HepG2 (cell line): ENCODE measurements at regions not wholly inside any gene's neighbourhood (a gene's known extent, or its start where the extent isn't known, plus 50 kb on each side); places are given as distances from the start of the nearest gene placed in this dataset.

Experiments used
- ATAC-seq: fragments of 200-7000 bp; cut with Tn5 transposase; 3 replicates; pipeline ENCODE4 v1.9.1; 2020; ENCODE audit warnings: mild to moderate bottlenecking, moderate library complexity
- BruUV-seq: library from RNA; stranded (reverse); fragments of 400-500 nt; replicated peaks from 2 replicates; lab custom pipeline; 2021; lab: Mats Ljungman, UMichigan
- CTCF ChIA-PET: fragments of 300-600 bp; formaldehyde crosslinking; extraction: SDS; loops from one replicate; lab custom pipeline; 2021; ENCODE audit warnings: low total read pairs, inconsistent platforms, low intra/inter-chr PET ratio; lab: Yijun Ruan, JAX
- POLR2A ChIA-PET: fragments of 350-600 bp; sonication (Branson Sonifier 250); formaldehyde crosslinking; loops from one replicate; lab custom pipeline; 2020; ENCODE audit warnings: antibody characterized with exemption, inconsistent platforms; lab: Yijun Ruan, JAX
- DNase-seq: peaks from one replicate; pipeline ENCODE4 v3.0.0-alpha.2; 2015; ENCODE audit warnings: low spot score
- FAIRE-seq: peaks from 3 replicates; lab custom pipeline; 2011; peaks lifted over from hg19 to GRCh38; lab: Jason Lieb, UNC
- H2AFZ ChIP-seq: one replicate; pipeline ENCODE4 v1.6.1; 2011; ENCODE audit warnings: low read length, inconsistent platforms
- H3K27ac ChIP-seq: fragments of 300-600 bp; 3 replicates; pipeline ENCODE4 v1.8.0; 2011; ENCODE audit warnings: mixed run types, mild to moderate bottlenecking, mixed read lengths, low read length, inconsistent platforms; ENCODE audit not compliant: insufficient read depth; ENCODE audit errors: extremely low read length
- H3K27me3 ChIP-seq, 2 experiments: fragments of 200-600 bp in 1 of 2; 2 replicates in 1 of 2; 3 replicates in 1 of 2; pipeline versions ENCODE4 v1.6.0 to v1.8.0; 2011; ENCODE audit warnings: low read length in 2 of 2, mild to moderate bottlenecking in 2 of 2, moderate library complexity in 2 of 2, inconsistent platforms in 1 of 2; ENCODE audit not compliant: insufficient read depth in 2 of 2, control insufficient read depth in 1 of 2
- H3K36me3 ChIP-seq, 2 experiments: fragments of 200-600 bp in 1 of 2; replicated peaks in 1 of 2; 2 replicates in 1 of 2; 3 replicates in 1 of 2; pipeline versions ENCODE4 v1.5.1 to v1.8.0; 2011; ENCODE audit warnings: low read length in 2 of 2, inconsistent platforms in 1 of 2; ENCODE audit not compliant: insufficient read depth in 2 of 2, control insufficient read depth in 1 of 2
- H3K4me1 ChIP-seq: 2 replicates; pipeline ENCODE4 v1.5.1; 2012; ENCODE audit warnings: low read length, inconsistent platforms; ENCODE audit not compliant: insufficient read depth
- H3K4me2 ChIP-seq: 2 replicates; pipeline ENCODE4 v1.6.0; 2011; ENCODE audit warnings: low read depth, low read length, inconsistent platforms
- H3K4me3 ChIP-seq, 3 experiments: fragments of 200-600 bp in 1 of 3; sonication (generic), shearing (Covaris generic) in 1 of 3; replicated peaks in 1 of 3; 2 replicates each; pipeline ENCODE4 v1.5.1; 2011 to 2016; ENCODE audit warnings: low read length in 3 of 3, inconsistent platforms in 2 of 3, low read depth in 2 of 3, mild to moderate bottlenecking in 2 of 3, control low read depth in 1 of 3, mixed read lengths in 1 of 3; ENCODE audit not compliant: insufficient read depth in 1 of 3
- H3K79me2 ChIP-seq: one replicate; pipeline ENCODE4 v1.6.1; 2011; ENCODE audit warnings: low read length, inconsistent platforms; ENCODE audit not compliant: insufficient read depth
- H3K9ac ChIP-seq: 2 replicates; pipeline ENCODE4 v1.6.0; 2011; ENCODE audit warnings: mild to moderate bottlenecking, low read depth, low read length, inconsistent platforms; ENCODE audit not compliant: insufficient read depth
- H3K9me3 ChIP-seq: 2 replicates; pipeline ENCODE4 v1.5.1; 2012; ENCODE audit warnings: mild to moderate bottlenecking, low read length
- H4K20me1 ChIP-seq: 2 replicates; pipeline ENCODE4 v1.6.0; 2011; ENCODE audit warnings: inconsistent platforms, mild to moderate bottlenecking, low read length, moderate library complexity; ENCODE audit not compliant: insufficient read depth
- ATF6 ChIP-seq: sonication (generic); formaldehyde crosslinking; conservative IDR thresholded peaks from 2 replicates; pipeline ENCODE4 v1.4.0; 2020; ENCODE audit warnings: missing genetic modification reagents
- BHLHE40 ChIP-seq: IDR thresholded peaks from 2 replicates; pipeline ENCODE4 v1.6.1; 2011; ENCODE audit warnings: low read length, improper control_type of control experiment
- CC2D1A ChIP-seq: sonication (generic); formaldehyde crosslinking; IDR thresholded peaks from 2 replicates; pipeline ENCODE4 v1.8.1; 2023; ENCODE audit warnings: mild to moderate bottlenecking, missing genetic modification reagents
- HMG20A ChIP-seq: IDR thresholded peaks from 2 replicates; pipeline ENCODE4 v1.6.1; 2016; ENCODE audit warnings: borderline replicate concordance
- HNRNPUL1 ChIP-seq: fragments of 200-400 bp; formaldehyde crosslinking; IDR thresholded peaks from 2 replicates; pipeline ENCODE4 v1.6.1; 2017; ENCODE audit warnings: low read depth, mild to moderate bottlenecking, low read length, moderate library complexity
- HOXA9 ChIP-seq: sonication (generic); formaldehyde crosslinking; IDR thresholded peaks from 2 replicates; pipeline ENCODE4 v1.8.1; 2022; ENCODE audit warnings: missing genetic modification reagents, mild to moderate bottlenecking, moderate library complexity, borderline replicate concordance
- MXI1 ChIP-seq: IDR thresholded peaks from 3 replicates; pipeline ENCODE4 v1.6.1; 2012; ENCODE audit warnings: low read depth, low read length, inconsistent platforms, borderline replicate concordance
- NBN ChIP-seq: fragments of 450-650 bp; conservative IDR thresholded peaks from 2 replicates; pipeline ENCODE4 v1.6.1; 2017
- POLR2A ChIP-seq, 2 experiments: IDR thresholded peaks; 2 replicates each; pipeline ENCODE4 v1.6.1; 2011; ENCODE audit warnings: low read depth in 2 of 2, low read length in 2 of 2, mild to moderate bottlenecking in 1 of 2, moderate library complexity in 1 of 2; ENCODE audit not compliant: insufficient read depth in 1 of 2
- UBTF ChIP-seq: sonication (generic); formaldehyde crosslinking; IDR thresholded peaks from 2 replicates; pipeline ENCODE4 v1.4.0; 2020; ENCODE audit warnings: mild to moderate bottlenecking, missing genetic modification reagents
- ZNF891 ChIP-seq: sonication (generic); formaldehyde crosslinking; IDR thresholded peaks from 2 replicates; pipeline ENCODE4 v1.5.0; 2020; ENCODE audit warnings: mild to moderate bottlenecking, missing genetic modification reagents
- ZSCAN30 ChIP-seq: sonication (generic); formaldehyde crosslinking; IDR thresholded peaks from 2 replicates; pipeline ENCODE4 v1.5.0; 2020; ENCODE audit warnings: mild to moderate bottlenecking, missing genetic modification reagents
- WGBS: methylation state at CpG from one replicate; pipeline ENCODE4 v1.1.6; 2017; ENCODE audit warnings: low lambda C conversion rate; 5-methylcytosine and 5-hydroxymethylcytosine counted together
- in situ Hi-C: cut with HindIII; loops from 2 replicates; pipeline ENCODE4 v1.10.0; 2017; ENCODE audit warnings: low pct_unique_long_range_greater_than_20kb; ENCODE audit not compliant: extremely low pct_ligation_motif_present
- intact Hi-C: fragments of 100-400 bp; cut with micrococcal nuclease; formaldehyde crosslinking; loops from one replicate; pipeline ENCODE4 v1.10.0; 2022; ENCODE audit not compliant: unreplicated experiment
- TF ChIP-seq, protein P1 (sequence below): sonication (generic); formaldehyde crosslinking; IDR thresholded peaks from 2 replicates; pipeline ENCODE4 v1.9.0; 2021; ENCODE audit warnings: missing genetic modification reagents, borderline replicate concordance
- TF ChIP-seq, protein P2 (sequence below): sonication (generic); formaldehyde crosslinking; IDR thresholded peaks from 2 replicates; pipeline ENCODE4 v1.4.0; 2020; ENCODE audit warnings: missing genetic modification reagents, borderline replicate concordance

DNA sequence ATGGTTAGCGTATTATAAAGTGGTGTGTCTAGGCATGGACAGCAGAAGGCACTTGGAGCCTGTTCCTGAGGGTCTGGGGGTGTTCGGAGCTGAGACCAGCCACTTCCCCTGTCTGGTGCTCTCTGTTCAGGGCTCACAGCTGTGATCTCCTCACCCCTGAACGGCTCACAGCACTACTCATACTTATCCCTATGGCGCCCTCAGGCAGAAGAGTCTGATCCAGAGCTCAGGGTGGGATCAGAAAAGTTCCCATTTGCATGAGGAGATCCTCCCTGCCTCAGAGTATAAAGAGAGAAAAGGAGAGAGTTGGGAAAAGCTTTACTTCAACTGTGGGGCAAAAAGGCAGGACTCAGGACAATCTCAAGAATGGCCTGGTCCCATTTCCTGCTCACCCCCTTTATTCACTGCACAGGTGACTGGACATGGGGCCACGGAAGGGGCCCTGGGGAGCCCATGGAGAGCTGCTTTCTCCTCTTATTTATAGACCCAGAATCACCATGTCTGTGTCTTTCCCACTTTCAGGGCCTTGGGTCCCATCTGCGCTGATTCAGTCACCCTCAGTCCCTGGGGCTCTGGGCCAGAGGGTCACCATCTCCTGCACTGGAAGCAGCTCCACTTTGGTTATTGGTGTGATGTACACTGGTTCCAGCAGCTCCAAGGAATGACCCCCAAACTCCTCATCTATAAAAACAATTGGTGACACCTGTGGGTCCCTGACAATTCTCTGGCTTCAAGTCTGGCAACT is 97.0 kb upstream of the TOP3B start (continued):
- no peak for TF ChIP-seq UBTF
- no peak for TF ChIP-seq HMG20A (CRISPR knock-in tag)
- TF ChIP-seq CC2D1A (CRISPR knock-in tag) = no peak
- TF ChIP-seq BHLHE40 = no peak
- TF ChIP-seq HNRNPUL1 = no peak
- TF ChIP-seq ZNF891 (CRISPR knock-in tag) = no peak

GRCh38 chr22:22078329-22078728 is 95.7 kb upstream of the TOP3B start:
- H4K20me1 ChIP-seq = no peaks in the 10 kb centered on the region
- peaks cover 0 to 32% of the 10 kb centered on the region in 2 experiments; a peak in 3 of 5 replicates for H3K27me3 ChIP-seq
- H3K27ac ChIP-seq = no peak overlapping the region
- no peaks in the 10 kb centered on the region for H3K36me3 ChIP-seq
- DNase-seq = no peak
- intact Hi-C loops (no loop called here), in situ Hi-C loops (no loop called here)
- peaks cover 15% of the 10 kb centered on the region for H3K4me1 ChIP-seq
- CTCF ChIA-PET = no interaction called here
- FAIRE-seq = no peak
- no peak for ATAC-seq
- H3K9ac ChIP-seq = no peak overlapping the region
- H3K9me3 ChIP-seq = no peaks in the 10 kb centered on the region
- POLR2A ChIA-PET = no interaction called here
- BruUV-seq = no TSS peak
- no peak for TF ChIP-seq MXI1
- no peak for TF ChIP-seq ZSCAN30 (CRISPR knock-in tag)
- TF ChIP-seq, protein P1, sequence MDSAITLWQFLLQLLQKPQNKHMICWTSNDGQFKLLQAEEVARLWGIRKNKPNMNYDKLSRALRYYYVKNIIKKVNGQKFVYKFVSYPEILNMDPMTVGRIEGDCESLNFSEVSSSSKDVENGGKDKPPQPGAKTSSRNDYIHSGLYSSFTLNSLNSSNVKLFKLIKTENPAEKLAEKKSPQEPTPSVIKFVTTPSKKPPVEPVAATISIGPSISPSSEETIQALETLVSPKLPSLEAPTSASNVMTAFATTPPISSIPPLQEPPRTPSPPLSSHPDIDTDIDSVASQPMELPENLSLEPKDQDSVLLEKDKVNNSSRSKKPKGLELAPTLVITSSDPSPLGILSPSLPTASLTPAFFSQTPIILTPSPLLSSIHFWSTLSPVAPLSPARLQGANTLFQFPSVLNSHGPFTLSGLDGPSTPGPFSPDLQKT (CRISPR knock-in tag) = no peak
- no peak for TF ChIP-seq ATF6 (CRISPR knock-in tag)
- TF ChIP-seq NBN = no peak
- TF ChIP-seq HOXA9 (CRISPR knock-in tag) = no peak
- TF ChIP-seq, protein P2, sequence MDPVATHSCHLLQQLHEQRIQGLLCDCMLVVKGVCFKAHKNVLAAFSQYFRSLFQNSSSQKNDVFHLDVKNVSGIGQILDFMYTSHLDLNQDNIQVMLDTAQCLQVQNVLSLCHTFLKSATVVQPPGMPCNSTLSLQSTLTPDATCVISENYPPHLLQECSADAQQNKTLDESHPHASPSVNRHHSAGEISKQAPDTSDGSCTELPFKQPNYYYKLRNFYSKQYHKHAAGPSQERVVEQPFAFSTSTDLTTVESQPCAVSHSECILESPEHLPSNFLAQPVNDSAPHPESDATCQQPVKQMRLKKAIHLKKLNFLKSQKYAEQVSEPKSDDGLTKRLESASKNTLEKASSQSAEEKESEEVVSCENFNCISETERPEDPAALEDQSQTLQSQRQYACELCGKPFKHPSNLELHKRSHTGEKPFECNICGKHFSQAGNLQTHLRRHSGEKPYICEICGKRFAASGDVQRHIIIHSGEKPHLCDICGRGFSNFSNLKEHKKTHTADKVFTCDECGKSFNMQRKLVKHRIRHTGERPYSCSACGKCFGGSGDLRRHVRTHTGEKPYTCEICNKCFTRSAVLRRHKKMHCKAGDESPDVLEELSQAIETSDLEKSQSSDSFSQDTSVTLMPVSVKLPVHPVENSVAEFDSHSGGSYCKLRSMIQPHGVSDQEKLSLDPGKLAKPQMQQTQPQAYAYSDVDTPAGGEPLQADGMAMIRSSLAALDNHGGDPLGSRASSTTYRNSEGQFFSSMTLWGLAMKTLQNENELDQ (CRISPR knock-in tag) = no peak
- no peak for TF ChIP-seq POLR2A (IDR thresholded peaks at IDR 0.05; ENCODE audit: insufficient read depth in 1 of 2, low read depth in 2 of 2, low read length in 2 of 2)
- no peak overlapping the region for H3K4me3 ChIP-seq
- no peak overlapping the region for H3K4me2 ChIP-seq
- H2AFZ ChIP-seq = no peak overlapping the region
- H3K79me2 ChIP-seq = no peaks in the 10 kb centered on the region
- 0% methylated on average over 1 of the region's 1 CpG for WGBS
